A549 (cell line): ENCODE measurements at regions not wholly inside any gene's neighbourhood (a gene's known extent, or its start where the extent isn't known, plus 50 kb on each side); places are given as distances from the start of the nearest gene placed in this dataset.
A peak's percentile ranks its signal among the peaks of the same experiment; 100 is the strongest.

ENCODE experiments used
- ATAC-seq, 2 experiments: fragments of 200-7000 bp in 1 of 2; fragments of >200 bp in 1 of 2; cut with Nextera tagmentation in 1 of 2; cut with Tn5 transposase in 1 of 2; 3 replicates each; pipeline versions ENCODE4 v1.8.0 to v1.9.1; 2018 to 2020; ENCODE audit warnings: mild to moderate bottlenecking in 1 of 2, moderate library complexity in 1 of 2
- CTCF ChIA-PET: fragments of 300-600 bp; sonication (Branson Sonifier 250); formaldehyde crosslinking; extraction: SDS; loops from one replicate; lab custom pipeline; 2021; ENCODE audit warnings: antibody characterized with exemption, inconsistent platforms; lab: Yijun Ruan, JAX
- POLR2A ChIA-PET: fragments of 350-600 bp; formaldehyde crosslinking; extraction: SDS; loops from one replicate; lab custom pipeline; 2021; ENCODE audit warnings: antibody characterized with exemption, inconsistent platforms; lab: Yijun Ruan, JAX
- DNase-seq, 2 experiments: peaks; one replicate each; pipeline versions ENCODE4 v3.0.0 to v3.0.0-alpha.2; 2011 to 2016; ENCODE audit warnings: low read depth in 1 of 2, low spot score in 1 of 2
- FAIRE-seq: peaks from 2 replicates; lab custom pipeline; 2011; peaks lifted over from hg19 to GRCh38; lab: Jason Lieb, UNC
- H3K27ac ChIP-seq, 2 experiments: fragments of >200 bp; sonication (Bioruptor Twin); formaldehyde crosslinking; 3 replicates each; pipeline ENCODE4 v1.5.1; 2016 to 2017
- H3K4me1 ChIP-seq: fragments of >200 bp; sonication (Bioruptor Twin); formaldehyde crosslinking; 3 replicates; pipeline ENCODE4 v1.6.1; 2016
- H3K4me2 ChIP-seq: fragments of >200 bp; sonication (Bioruptor Twin); formaldehyde crosslinking; 3 replicates; pipeline ENCODE4 v1.6.1; 2016
- H3K4me3 ChIP-seq: fragments of >200 bp; sonication (Bioruptor Twin); formaldehyde crosslinking; 3 replicates; pipeline ENCODE4 v1.5.1; 2016
- H3K9me3 ChIP-seq: fragments of >200 bp; sonication (Bioruptor Twin); formaldehyde crosslinking; 3 replicates; pipeline ENCODE4 v1.6.1; 2016
- BHLHE40 ChIP-seq: IDR thresholded peaks from 2 replicates; pipeline ENCODE4 v1.6.1; 2012; ENCODE audit warnings: low read depth, low read length, inconsistent platforms
- CBX8 ChIP-seq: fragments of 200-600 bp; sonication (generic); IDR thresholded peaks from 2 replicates; pipeline ENCODE4 v1.6.1; 2016
- CHD4 ChIP-seq: fragments of 200-600 bp; sonication (generic); IDR thresholded peaks from 2 replicates; pipeline ENCODE4 v1.6.1; 2016; ENCODE audit warnings: antibody characterized with exemption, mild to moderate bottlenecking, borderline replicate concordance
- EHF ChIP-seq: fragments of 250-450 bp; sonication (Bioruptor Pico); IDR thresholded peaks from 2 replicates; pipeline ENCODE4 v1.5.0; 2020; ENCODE audit warnings: mild to moderate bottlenecking
- EP300 ChIP-seq, 2 experiments: fragments of >200 bp; sonication (Bioruptor Twin); formaldehyde crosslinking; IDR thresholded peaks; 2 replicates in 1 of 2; 3 replicates in 1 of 2; pipeline ENCODE4 v1.6.1; 2016 to 2017
- HOXB13 ChIP-seq: fragments of 250-450 bp; sonication (Bioruptor Pico); IDR thresholded peaks from 2 replicates; pipeline ENCODE4 v1.5.0; 2020; ENCODE audit warnings: low read depth, mild to moderate bottlenecking, moderate library complexity
- JUN ChIP-seq, 2 experiments: fragments of >200 bp; sonication (Bioruptor Twin); formaldehyde crosslinking; IDR thresholded peaks; 2 replicates in 1 of 2; 3 replicates in 1 of 2; pipeline ENCODE4 v1.6.1; 2016 to 2017
- KDM5A ChIP-seq: fragments of 200-600 bp; sonication (generic); IDR thresholded peaks from 2 replicates; pipeline ENCODE4 v1.6.1; 2016; ENCODE audit warnings: antibody characterized with exemption, mild to moderate bottlenecking
- NR3C1 ChIP-seq: fragments of >200 bp; sonication (Bioruptor Twin); formaldehyde crosslinking; IDR thresholded peaks from 3 replicates; pipeline ENCODE4 v1.6.1; 2017
- PHF8 ChIP-seq: fragments of 200-600 bp; sonication (generic); IDR thresholded peaks from 2 replicates; pipeline ENCODE4 v1.6.1; 2016; ENCODE audit warnings: low read depth, mild to moderate bottlenecking, antibody characterized with exemption, moderate library complexity, borderline replicate concordance
- SREBF2 ChIP-seq: fragments of 450-650 bp; IDR thresholded peaks from 2 replicates; pipeline ENCODE4 v1.6.1; 2014; ENCODE audit warnings: mild to moderate bottlenecking, moderate library complexity
- ZC3H11A ChIP-seq: fragments of 450-650 bp; IDR thresholded peaks from 2 replicates; pipeline ENCODE4 v1.6.1; 2014; ENCODE audit warnings: antibody characterized with exemption, mild to moderate bottlenecking
- ZFP36 ChIP-seq: fragments of 450-650 bp; IDR thresholded peaks from 2 replicates; pipeline ENCODE4 v1.6.1; 2014; ENCODE audit warnings: borderline replicate concordance; ENCODE audit not compliant: partially characterized antibody
- ZSCAN20 ChIP-seq: fragments of 250-450 bp; sonication (Bioruptor Pico); IDR thresholded peaks from 2 replicates; pipeline ENCODE4 v1.8.0; 2022; ENCODE audit warnings: mild to moderate bottlenecking, moderate library complexity
- WGBS: methylation state at CpG from one replicate; pipeline ENCODE4 v1.1.6; 2017; ENCODE audit errors: missing lambda C conversion rate; 5-methylcytosine and 5-hydroxymethylcytosine counted together
- TF ChIP-seq, protein P1 (sequence below): fragments of 200-600 bp; sonication (generic); IDR thresholded peaks from 2 replicates; pipeline ENCODE4 v1.6.1; 2016; ENCODE audit warnings: antibody characterized with exemption, mild to moderate bottlenecking, moderate library complexity
- TF ChIP-seq, protein P2 (sequence below): IDR thresholded peaks from 2 replicates; pipeline ENCODE4 v1.6.1; 2012; ENCODE audit warnings: low read depth, borderline replicate concordance
- TF ChIP-seq, protein P3 (sequence below): fragments of >200 bp; sonication (Bioruptor Twin); formaldehyde crosslinking; IDR thresholded peaks from 3 replicates; pipeline ENCODE4 v1.5.1; 2016
- TF ChIP-seq, protein P4 (sequence below): fragments of 250-450 bp; sonication (Bioruptor Pico); IDR thresholded peaks from 2 replicates; pipeline ENCODE4 v1.5.0; 2021; ENCODE audit warnings: mild to moderate bottlenecking, moderate library complexity, borderline replicate concordance

DNA sequence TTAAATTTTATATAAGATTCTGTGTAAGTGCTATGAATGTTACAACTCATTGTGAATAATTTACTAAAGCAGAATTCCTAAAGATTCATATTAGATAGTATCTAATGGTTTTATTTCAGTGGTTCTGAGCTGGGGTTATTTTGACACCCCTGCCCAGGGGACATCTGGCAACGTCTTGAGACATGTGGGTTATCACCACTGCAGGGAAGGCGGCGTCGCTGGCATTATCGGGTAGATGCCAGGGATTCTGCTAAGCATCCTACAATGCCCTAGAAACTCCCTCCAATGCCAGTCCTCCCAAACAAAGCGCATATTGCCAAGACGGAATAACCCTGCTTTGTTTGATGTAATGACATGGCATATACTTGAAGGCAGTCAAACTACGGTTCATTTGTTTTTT is 372.3 kb upstream of the ZFHX3 start:
- POLR2A ChIA-PET, result interaction anchor here (0.6 kb wide), 1 partner anchor 83 kb away, joined by 5 read pairs; no protein-coding TSS in a partner anchor
- peak; percentile 34 to 57; a peak in 4 of 6 replicates for ATAC-seq
- H3K27ac ChIP-seq, result peak overlapping the region in 1 of 2 experiments; percentile 31; a peak in 2 of 6 replicates

DNA sequence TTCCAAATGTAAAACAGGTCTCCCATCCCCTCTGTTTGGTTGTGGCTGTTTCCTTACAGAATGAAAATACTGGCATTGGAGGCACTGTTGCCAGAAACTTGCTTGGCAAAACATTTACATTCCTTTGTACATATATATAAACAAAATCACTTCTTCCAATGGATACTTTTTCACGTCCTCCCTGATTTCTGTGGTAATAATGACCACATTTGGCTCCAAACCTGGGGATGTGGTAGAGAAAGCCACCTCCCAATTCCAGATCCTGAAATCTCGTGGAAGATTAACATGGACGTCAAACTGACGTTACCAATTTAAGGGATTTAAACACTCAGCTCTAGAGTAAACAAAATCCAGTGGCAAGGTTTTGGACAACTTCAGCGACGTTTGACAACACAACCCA is 370.8 kb upstream of the ZFHX3 start:
- H3K27ac ChIP-seq, result no peak overlapping the region
- H3K9me3 ChIP-seq, result no peaks in the 10 kb centered on the region
- TF ChIP-seq EP300 (IDR thresholded peaks at IDR 0.05), result no peak
- TF ChIP-seq EHF, result no peak
- peaks cover 21% of the 10 kb centered on the region; the same call in 2 of the 3 replicates for H3K4me1 ChIP-seq
- H3K4me2 ChIP-seq, result peak overlapping the region; percentile 12; the same call in 2 of the 3 replicates
- DNase-seq (no peak), FAIRE-seq (no peak), ATAC-seq (no peak)
- ChIA-PET POLR2A (no interaction called here), CTCF (interaction anchor here (0.9 to 1.4 kb wide), 2 partner anchors 12 to 586 kb away, joined by 3 read pairs; no protein-coding TSS in a partner anchor)
- H3K4me3 ChIP-seq, result no peak overlapping the region
- 13% methylated on average over 6 of the region's 6 CpGs for WGBS

More for the DNA sequence above, 372.3 kb upstream of the ZFHX3 start:
- DNase-seq, result peak in 1 of 2 experiments; percentile 17
- Histone ChIP-seq H3K4me3 (no peak overlapping the region), H3K4me2 (peak overlapping the region; percentile 61), H3K4me1 (peaks cover 21% of the 10 kb centered on the region; the same call in 2 of the 3 replicates), H3K9me3 (no peaks in the 10 kb centered on the region)
- no peak for FAIRE-seq
- CTCF ChIA-PET, result no interaction called here
- TF ChIP-seq, protein P1, sequence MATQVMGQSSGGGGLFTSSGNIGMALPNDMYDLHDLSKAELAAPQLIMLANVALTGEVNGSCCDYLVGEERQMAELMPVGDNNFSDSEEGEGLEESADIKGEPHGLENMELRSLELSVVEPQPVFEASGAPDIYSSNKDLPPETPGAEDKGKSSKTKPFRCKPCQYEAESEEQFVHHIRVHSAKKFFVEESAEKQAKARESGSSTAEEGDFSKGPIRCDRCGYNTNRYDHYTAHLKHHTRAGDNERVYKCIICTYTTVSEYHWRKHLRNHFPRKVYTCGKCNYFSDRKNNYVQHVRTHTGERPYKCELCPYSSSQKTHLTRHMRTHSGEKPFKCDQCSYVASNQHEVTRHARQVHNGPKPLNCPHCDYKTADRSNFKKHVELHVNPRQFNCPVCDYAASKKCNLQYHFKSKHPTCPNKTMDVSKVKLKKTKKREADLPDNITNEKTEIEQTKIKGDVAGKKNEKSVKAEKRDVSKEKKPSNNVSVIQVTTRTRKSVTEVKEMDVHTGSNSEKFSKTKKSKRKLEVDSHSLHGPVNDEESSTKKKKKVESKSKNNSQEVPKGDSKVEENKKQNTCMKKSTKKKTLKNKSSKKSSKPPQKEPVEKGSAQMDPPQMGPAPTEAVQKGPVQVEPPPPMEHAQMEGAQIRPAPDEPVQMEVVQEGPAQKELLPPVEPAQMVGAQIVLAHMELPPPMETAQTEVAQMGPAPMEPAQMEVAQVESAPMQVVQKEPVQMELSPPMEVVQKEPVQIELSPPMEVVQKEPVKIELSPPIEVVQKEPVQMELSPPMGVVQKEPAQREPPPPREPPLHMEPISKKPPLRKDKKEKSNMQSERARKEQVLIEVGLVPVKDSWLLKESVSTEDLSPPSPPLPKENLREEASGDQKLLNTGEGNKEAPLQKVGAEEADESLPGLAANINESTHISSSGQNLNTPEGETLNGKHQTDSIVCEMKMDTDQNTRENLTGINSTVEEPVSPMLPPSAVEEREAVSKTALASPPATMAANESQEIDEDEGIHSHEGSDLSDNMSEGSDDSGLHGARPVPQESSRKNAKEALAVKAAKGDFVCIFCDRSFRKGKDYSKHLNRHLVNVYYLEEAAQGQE, result no peak
- TF ChIP-seq BHLHE40, result no peak
- TF ChIP-seq ZFP36, result no peak
- no peak for TF ChIP-seq CBX8
- TF ChIP-seq NR3C1, result no peak
- no peak for TF ChIP-seq KDM5A
- no peak for TF ChIP-seq ZC3H11A
- no peak for TF ChIP-seq JUN (IDR thresholded peaks at IDR 0.05)
- TF ChIP-seq, protein P2, sequence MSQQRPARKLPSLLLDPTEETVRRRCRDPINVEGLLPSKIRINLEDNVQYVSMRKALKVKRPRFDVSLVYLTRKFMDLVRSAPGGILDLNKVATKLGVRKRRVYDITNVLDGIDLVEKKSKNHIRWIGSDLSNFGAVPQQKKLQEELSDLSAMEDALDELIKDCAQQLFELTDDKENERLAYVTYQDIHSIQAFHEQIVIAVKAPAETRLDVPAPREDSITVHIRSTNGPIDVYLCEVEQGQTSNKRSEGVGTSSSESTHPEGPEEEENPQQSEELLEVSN, result no peak; the same call in 1 of the 2 replicates
- TF ChIP-seq ZSCAN20 (CRISPR knock-in tag), result no peak
- TF ChIP-seq, protein P3, sequence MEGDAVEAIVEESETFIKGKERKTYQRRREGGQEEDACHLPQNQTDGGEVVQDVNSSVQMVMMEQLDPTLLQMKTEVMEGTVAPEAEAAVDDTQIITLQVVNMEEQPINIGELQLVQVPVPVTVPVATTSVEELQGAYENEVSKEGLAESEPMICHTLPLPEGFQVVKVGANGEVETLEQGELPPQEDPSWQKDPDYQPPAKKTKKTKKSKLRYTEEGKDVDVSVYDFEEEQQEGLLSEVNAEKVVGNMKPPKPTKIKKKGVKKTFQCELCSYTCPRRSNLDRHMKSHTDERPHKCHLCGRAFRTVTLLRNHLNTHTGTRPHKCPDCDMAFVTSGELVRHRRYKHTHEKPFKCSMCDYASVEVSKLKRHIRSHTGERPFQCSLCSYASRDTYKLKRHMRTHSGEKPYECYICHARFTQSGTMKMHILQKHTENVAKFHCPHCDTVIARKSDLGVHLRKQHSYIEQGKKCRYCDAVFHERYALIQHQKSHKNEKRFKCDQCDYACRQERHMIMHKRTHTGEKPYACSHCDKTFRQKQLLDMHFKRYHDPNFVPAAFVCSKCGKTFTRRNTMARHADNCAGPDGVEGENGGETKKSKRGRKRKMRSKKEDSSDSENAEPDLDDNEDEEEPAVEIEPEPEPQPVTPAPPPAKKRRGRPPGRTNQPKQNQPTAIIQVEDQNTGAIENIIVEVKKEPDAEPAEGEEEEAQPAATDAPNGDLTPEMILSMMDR, result no peak
- TF ChIP-seq, protein P4, sequence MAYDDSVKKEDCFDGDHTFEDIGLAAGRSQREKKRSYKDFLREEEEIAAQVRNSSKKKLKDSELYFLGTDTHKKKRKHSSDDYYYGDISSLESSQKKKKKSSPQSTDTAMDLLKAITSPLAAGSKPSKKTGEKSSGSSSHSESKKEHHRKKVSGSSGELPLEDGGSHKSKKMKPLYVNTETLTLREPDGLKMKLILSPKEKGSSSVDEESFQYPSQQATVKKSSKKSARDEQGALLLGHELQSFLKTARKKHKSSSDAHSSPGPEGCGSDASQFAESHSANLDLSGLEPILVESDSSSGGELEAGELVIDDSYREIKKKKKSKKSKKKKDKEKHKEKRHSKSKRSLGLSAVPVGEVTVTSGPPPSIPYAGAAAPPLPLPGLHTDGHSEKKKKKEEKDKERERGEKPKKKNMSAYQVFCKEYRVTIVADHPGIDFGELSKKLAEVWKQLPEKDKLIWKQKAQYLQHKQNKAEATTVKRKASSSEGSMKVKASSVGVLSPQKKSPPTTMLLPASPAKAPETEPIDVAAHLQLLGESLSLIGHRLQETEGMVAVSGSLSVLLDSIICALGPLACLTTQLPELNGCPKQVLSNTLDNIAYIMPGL (CRISPR knock-in tag), result no peak
- no peak for TF ChIP-seq PHF8
- TF ChIP-seq HOXB13 (CRISPR knock-in tag), result no peak
- TF ChIP-seq CHD4, result no peak
- no peak for TF ChIP-seq SREBF2
- WGBS, result 20% methylated on average over 8 of the region's 8 CpGs
